ENCODE measurements at regions not wholly inside any gene's neighbourhood (a gene's known extent, or its start where the extent isn't known, plus 50 kb on each side); places are given as distances from the start of the nearest gene placed in this dataset.

GRCh38 chr13:34078334-34078999 lies 260.5 kb downstream of the RFC3 start:
- TF ChIP-seq, protein P1, sequence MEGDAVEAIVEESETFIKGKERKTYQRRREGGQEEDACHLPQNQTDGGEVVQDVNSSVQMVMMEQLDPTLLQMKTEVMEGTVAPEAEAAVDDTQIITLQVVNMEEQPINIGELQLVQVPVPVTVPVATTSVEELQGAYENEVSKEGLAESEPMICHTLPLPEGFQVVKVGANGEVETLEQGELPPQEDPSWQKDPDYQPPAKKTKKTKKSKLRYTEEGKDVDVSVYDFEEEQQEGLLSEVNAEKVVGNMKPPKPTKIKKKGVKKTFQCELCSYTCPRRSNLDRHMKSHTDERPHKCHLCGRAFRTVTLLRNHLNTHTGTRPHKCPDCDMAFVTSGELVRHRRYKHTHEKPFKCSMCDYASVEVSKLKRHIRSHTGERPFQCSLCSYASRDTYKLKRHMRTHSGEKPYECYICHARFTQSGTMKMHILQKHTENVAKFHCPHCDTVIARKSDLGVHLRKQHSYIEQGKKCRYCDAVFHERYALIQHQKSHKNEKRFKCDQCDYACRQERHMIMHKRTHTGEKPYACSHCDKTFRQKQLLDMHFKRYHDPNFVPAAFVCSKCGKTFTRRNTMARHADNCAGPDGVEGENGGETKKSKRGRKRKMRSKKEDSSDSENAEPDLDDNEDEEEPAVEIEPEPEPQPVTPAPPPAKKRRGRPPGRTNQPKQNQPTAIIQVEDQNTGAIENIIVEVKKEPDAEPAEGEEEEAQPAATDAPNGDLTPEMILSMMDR (IDR thresholded peaks at IDR 0.05; ENCODE audit: borderline replicate concordance, extremely low read depth, low read length, poor library complexity, severe bottlenecking) = no peak
- TF ChIP-seq EZH2 (IDR thresholded peaks at IDR 0.05; ENCODE audit: borderline replicate concordance, low read depth, low read length, severe bottlenecking) = no peak

Data from DND-41 (cell line).